Forelimb muscle (tissue), 1 donor: ENCODE measurements at regions not wholly inside any gene's neighbourhood (a gene's known extent, or its start where the extent isn't known, plus 50 kb on each side); places are given as distances from the start of the nearest gene placed in this dataset.
"Not testable (repeated sequence)": the region's sequence is repeated elsewhere in the genome, so short reads cannot be mapped to it uniquely, and the experiment has no call there.

ENCODE experiments used
- DNase-seq: peaks from one replicate; pipeline ENCODE4 v3.0.0-alpha.2; 2013; ENCODE audit warnings: low read depth

DNA sequence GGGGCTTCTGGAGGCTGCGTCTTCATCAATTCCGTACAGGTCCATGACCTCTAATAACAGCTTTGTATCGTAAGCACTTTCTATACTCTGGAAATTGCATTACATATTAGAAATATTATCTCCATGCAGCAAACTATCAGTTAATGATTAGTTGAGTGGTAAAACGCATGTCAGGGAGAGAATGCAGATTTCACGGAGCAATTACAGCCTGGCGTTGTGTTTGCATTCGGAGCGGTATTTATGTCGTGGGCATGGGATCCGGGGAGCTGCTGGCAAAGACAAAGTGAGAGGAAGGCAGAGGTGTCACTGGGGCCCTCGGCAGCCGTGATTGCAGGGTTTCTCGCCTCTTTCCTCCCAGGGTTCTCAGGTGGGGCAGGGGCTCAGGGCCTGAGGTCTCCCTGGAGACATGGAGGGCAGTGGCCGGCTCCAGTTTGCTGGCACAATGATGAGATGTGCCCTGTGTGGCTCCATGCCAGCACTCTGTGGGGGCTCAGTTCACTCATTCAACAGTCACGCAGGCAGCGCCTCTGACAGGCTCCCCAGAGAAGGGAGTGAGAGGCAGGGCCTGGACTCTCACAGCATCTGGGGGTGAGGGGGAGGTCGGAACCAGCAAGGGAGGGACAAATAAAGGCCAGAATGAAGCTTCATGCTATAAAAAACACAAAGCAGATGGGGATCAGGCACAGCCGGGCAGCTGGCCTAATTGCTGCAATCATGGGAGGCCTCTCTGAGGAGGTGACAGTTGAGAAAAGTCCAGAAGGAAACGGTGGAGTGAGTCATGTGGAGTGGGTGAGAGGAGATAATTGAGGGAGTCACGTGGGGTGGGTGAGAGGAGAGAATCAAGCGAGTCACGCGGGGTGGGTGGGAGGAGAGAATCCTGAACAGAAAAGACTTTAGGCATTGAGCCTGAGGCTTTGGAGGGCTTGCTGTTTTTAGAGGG is 1002.7 kb downstream of the BRD1 start:
- no peak for DNase-seq

DNA sequence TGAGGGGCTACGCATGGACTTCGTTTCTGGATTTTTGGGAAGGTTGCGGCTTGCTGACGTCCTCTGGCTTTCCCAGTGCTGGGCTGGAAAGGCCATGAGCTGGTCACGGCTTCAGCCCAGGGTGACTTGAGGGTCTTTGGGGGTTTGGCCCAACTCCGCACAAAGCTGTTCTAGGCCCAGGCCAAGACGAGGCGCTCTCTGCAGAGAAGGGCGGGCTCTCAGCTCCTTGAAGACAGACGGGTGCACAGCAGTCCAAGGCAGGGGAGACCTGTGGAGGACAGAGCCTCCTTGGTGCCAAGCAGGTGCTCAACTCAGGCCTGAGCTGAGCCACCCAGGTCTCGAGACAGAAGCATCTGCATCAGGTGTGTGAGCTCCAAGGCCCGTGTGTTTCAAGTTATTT is 1003.7 kb downstream of the BRD1 start:
- no peak for DNase-seq

DNA sequence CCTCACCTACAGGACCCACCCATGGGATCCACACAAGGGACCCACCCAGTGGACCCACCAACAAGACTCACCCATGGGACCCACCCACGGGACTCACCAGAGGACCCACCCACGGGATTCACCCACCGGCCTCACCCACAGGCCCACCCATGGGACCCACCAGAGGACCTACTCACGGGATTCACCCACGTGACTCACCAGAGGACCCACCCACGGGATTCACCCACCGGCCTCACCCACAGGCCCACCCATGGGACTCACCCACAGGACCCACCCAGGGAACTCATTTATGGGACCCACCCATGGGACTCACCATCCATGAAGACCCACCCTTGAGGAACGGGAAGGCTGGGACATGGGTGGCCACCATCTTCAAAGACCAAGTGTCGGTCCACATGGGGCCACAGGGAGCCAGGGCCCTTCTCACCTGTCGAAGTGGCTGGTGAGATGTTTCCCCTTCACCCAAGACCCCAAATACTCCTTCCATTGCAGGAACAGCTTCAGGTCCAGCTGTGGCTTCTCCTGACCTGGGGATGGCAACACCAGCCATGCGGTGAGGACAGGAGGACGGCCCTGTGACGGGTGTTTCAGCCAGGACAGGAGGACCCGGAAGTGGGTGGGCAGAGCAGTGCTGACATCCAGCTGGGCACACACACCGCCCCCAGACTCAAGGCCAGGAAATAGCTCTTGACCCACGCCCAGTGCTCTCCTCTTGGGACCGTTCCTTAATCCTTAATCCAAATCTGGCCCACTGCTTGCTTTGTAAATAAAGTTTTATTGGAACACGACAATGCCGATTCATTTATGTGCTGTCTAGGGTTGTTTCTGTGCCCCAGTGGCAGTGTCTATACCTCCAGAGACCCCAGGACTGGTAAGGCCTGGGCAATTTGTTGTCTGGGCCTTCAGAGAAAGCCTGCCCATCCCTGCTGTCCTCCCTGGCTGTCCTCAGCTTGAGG is 1005.1 kb downstream of the BRD1 start:
- DNase-seq, result no peak

DNA sequence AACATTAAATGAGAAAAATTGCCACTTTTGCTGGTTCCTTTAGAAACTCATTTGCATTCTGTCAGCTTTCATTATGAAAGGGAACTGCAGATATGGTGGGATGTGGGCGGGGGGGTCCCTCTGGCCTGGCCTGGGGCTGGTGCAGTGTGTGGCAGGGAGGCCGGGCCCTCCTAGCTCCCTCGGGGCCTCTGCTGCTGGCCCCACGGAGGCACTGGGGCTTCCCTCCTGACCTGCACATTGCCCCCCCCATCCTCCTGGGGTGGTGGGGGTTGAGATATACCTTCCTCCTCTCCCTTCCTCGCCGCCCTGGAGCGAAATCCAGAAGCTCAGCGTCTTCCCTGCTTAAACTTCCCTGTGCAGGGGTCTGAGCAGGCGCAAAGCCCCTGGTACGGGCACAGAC is 1005.9 kb downstream of the BRD1 start:
- no peak for DNase-seq

DNA sequence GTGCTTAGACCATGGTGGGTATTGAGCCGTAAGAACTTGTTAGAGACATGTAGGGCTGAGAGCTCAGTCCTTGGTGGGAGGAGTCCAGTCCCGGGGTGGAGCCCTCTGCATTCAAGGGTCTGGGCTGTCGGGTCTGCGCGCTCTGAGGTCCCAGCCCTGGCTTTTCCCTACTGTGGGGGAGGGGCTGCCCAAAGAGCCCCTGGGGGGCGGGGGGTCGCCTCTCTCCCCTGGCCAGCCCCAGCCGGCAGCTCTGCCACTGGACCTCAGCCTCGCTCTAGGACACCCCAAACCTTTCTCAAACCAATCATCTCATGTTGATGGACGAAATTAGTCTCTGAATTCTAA is 1006.4 kb downstream of the BRD1 start:
- DNase-seq, result no peak

DNA sequence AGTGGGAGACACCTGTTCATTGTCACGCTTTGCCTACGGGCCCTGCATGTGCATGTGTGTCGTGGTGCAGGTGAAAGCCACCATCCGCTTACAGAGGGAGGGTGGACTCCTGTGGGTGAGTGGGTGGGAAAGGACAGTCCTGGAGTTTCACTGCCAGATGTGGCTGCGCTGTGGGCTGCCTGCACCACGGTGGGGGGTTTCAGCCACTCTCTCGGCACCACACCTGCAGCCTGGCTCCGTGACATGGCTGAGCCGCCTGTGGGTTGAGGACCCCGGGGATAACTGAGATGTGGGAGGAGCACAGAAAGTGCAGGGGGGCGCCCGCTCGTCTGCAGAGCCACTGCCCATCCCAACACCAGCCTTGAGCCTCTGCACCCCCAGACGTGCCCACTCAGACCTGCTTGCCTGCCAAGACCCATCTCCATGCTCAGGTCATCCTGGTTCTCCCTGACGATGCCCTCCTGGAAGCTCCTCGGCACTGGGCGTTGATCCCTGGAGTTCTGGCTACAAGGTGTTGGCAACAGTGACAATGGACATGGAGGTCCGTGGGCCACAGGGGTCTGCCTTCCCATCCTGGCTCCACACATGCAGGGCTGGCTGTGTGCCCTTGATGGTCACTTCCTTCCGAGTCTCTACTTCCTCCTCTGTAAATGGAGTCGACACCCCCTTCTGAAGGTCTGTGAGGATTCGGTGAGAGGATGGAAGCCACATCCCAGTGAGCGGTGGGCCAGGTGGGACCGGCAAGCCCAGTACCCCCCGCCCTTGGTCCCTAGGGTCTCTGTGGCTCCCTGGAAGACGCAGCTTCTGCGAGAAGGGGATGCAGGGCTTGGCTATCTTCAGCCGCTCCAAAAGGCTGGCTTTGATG is 1007.0 kb downstream of the BRD1 start:
- DNase-seq, result no peak

DNA sequence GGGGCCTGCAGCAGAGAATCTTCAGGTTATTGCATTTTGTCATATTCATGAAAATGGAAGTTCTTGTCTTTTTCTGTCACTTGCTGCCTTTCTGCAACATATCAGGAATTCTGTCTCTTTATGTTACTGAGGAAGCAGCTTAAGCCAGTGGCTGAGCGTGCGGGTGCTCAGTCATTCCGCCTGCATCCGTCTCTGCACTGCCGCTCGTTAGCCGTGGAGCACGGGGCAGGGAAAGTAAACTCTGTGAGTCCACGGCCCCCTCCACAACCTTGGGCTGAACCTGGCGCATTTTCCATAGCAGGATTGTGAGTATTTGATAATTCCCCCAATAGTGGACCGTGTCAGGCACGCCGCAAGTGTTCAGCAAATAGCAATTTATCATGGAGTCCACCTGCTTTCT is 1007.7 kb downstream of the BRD1 start:
- DNase-seq, result no peak

DNA sequence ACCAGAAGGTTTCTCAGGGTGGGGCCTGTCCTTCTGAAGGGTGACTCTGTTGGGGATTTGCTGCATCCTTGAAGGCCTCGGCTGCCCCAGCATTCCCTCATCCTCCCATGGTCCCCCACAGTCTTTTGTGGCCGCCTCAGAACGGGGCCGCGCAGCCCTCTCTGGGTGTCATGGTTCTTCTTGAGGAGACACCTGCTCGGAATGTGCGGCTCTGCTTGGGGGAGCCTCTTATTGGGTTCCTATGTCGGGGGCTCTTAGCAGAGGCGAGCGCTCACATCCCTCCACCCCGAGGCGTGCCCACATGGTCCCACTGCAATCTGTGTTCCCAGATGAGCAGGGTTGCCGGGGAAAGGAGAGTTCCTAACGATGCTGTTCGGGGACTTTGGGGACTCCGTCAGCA is 1008.4 kb downstream of the BRD1 start:
- no peak for DNase-seq

DNA sequence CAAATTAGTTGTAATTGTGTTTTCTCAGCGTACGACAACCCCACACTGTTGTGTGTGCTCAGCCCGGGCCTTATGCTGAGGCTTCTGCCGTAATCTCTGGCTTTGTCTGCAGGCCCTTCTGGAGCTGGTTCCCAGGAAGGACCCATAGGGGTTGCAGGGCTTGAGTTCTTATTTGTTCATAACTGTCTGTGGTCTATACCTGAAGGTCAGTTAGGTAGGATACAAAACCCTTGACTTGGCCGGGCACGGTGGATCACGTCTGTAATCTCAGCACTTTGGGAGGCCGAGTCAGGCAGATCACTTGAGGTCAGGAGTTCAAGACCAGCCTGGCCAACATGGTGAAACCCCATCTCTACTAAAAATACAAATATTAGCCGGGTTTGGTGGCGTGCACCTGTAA is 1010.2 kb downstream of the BRD1 start:
- DNase-seq, result not testable (repeated sequence)

DNA sequence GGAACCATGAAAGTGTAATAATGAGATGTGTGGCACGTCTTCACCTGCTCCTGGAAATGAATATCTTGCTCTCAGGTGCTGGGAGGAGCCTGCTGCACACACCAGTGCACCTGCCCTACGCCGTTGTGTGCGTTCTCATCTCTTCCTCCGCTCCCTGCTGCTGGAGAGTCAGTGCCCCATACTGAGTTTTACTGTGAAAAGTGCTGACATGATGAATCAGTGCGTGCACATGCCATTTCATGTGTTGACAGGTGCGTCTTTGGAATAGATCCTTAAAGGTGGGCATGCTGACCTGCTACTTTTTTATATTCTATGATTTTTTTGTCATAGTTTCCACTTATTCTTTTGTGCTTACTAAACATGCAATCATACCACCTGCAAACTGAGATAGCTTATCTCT is 1015.8 kb downstream of the BRD1 start:
- DNase-seq, result no peak

DNA sequence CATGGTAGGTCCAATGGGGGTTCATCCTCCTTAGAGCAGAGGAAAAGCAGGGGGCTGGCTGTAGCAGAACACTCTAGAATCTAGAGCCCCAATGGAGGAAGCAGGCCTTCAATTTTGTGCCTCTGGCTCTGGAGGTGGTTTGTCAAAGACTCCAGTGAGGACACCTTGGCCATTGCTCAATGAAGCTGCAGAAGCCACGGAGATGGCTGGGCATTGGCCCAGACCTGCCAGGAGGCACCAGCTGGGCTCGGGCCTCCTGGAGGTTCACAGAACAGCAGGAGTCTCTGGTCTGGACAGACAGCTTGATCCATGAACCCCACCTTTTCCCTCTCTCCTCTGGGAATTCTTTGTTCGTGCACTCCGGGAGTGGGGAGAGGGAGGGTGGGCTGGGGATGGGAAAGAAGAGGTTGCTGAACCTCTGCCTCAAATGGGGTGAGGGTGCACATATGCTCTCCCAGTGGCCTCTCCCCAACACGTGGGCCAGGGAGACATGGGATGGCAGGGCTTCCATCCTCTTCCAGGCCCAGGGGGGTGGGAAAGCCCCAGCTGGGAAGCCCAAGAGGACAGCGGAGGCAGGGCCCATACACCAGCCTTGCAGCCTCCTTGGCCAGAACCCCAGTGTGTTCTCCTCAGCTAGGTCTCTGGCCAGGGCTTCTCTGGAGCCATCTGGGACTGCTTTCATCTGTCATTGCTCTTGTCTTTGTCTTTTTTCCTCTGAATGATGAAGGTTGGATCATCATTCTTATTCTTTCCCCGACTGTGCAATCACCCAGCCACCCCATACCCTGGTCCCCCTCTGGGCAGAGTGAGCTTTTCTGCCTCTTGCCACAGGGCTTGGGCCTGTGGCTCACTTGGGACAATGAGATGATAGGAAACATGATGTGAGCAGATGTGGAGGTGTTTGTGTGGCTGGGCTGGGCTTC is 1019.4 kb downstream of the BRD1 start:
- DNase-seq, result no peak

DNA sequence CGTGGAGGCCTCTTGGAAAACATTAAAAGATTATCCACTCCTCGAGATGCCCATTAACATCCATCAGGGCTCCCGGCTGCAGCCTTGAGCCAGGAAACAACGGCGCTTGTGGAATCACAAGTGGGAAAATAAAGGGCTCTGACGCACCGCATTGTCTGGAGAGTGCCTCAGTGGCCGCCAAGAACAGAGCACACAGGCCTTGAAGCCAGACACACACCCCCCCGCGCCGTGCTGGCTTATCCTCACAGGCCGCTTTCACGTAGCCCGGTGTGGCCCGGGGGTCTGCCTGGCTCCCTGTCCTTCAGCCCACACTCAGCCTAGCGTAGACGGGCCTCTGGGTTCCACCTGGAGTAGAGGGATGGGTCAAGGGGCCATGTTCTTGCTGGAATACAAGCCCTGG is 1020.5 kb downstream of the BRD1 start:
- DNase-seq, result no peak

DNA sequence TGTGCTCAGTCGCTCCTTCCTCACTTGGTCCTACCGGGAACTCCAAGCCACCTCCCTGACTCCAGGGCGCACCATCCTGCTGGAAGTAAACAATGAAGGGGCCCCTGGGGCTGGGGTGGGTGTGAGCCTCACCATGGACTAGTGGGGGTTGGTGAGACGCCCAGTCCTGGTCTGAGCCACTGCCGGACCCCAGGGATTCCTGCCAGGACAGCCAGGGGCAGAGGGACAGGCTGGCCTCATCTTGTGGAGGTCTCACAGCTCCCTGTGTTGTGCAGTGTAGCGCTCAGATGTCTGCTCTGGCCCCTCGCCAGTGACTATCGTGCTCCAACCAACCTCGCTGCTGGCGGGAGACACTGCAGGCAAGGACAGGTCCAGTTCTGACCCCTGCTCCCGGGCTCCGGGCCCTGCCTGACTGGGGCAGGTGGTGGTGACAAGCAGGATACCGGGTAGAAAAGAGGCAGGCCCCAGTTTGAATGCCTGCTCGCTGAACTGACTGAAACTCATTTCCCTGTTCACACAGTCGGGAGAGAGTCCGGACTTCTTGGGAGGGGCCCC is 1021.4 kb downstream of the BRD1 start:
- no peak for DNase-seq

DNA sequence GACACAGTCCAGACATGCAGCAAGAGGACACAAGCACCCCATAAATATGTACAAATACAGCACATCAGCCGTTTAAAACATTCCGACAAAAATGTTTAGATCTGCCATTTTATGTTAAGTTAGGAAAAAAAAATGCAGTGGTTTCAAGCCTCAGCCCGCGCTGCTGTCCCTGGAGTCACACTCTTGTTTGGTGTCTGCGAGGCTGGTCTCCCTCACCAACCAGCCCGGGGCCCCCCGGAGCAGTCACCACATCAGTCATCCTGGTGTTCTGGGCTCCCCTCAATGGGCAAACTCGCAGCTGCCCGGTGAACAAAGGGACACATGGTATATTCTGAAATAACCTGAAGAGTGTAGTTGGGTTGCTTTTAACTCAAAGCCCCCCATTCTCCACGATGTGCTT is 1022.2 kb downstream of the BRD1 start:
- DNase-seq, result no peak

DNA sequence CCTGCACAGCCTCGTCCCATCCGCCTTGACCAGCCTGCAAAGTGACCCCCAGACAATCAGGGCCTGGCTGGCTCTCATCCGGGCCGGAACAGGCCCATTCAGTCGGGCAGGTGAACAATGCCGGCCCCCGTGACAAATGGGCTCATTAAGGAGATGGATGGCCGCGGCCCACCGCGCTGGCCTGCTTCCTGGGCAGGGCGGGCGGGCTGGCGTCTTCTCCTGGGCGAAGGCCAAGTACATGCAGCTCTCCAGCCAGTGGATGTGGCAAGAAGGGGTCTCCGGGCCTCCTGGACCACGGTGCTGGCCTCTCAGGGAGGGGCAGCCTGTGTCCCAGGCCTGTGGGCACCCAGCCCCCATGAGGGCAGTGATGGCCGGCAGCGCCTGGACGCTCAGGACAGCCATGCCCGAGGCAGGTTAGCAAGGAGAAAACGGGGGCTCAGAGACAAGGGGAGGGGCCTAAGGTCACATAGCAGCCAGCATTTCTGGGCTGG is 1022.8 kb downstream of the BRD1 start:
- DNase-seq, result no peak

DNA sequence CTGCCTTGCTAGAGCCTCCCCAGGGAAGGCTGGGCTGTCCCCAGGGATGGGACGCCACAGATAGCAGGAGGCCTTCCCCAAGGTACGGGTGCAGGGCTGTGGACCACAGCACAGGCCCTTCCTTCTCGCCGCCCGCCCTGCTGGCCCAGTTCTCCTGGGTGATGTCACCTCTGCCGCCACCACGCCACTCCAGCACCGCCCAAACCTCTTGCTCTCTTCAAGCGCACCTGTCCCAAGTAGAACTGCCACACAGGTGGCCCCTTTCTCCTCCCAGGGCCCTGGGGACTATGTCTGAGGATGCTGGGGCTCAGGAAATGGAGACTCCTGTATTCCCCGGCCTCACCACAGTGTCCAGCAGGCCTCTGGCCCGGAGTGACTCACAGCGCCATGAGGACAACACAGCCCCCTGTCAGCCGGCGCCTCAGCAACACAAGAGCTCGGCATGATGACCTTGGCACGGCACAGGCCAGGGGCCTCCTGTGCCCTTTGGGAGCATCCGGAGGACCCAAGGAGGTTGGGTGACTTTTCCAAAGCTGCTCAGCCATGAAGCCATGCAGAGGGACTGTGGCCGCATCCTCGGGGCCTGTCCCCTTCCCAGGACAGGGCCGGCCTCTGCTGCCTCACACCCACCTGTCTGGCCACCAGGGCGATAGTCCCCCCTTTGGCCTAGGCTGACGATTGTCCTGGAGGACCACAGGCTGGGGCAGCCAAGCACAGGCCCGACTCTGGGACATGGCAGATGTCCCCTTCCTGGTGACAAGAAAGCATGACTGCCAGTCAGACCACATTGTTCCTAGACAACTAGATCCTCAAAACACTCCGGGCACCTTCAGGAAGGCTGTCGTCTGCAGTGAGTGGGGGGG is 1023.5 kb downstream of the BRD1 start:
- DNase-seq, result no peak

DNA sequence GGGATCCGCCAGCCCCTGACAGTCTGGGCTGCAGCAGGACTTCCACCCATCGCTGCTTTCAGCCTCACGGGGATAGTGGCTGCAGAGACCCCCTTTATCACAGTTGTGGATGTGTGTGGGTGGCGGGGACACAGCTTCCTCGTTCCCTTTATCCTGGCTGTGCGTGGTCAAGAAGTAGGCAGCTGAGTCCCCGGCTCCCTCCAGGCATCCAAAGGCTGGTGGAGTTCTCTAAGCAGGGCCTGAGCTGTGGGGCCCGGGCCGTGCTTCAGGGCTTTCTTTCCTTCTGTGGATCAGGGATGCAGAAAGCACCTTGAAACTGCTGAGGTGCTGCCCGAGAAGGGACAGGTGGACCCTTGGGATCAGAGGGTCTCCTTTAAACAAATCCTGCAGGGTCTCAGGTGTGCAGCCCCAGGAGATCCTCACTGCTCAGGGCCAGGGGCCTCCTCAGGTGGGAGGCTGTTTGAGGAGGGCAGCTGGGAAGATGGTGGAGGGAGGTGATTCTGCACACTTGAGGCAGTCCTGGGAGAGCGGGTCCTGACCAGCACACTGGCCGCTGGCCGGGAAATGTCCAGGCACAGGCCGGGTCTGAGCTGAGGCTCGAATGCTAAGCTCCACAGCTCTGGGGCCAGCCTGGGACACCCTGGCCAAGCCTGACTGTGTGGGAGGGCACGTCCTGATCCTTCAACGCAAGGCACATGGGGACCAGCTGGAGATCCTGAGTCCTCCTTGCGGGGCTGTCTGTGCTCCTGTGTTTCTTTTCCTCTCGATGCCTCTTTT is 1024.3 kb downstream of the BRD1 start:
- no peak for DNase-seq

DNA sequence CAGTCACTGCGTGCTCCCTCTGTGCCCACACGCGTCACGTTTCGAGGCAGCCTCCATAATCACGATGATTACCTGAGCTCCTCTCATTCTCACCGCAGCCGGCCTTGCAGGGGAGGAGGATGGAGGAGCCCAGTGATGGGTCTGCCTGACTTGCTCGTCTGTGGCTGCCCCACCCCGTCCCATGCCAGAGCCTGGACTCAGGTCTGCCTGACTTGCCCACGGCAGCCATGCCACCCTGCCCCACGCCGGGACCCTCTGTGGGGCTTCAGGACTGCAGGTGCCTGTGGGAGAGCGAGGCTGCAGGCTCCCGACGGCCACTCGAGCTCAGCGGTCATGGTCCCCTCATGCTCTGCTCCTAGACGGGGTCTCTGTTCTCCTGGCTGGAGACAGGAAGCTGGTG is 1025.1 kb downstream of the BRD1 start:
- no peak for DNase-seq
